ENCODE measurements at regions not wholly inside any gene's neighbourhood (a gene's known extent, or its start where the extent isn't known, plus 50 kb on each side); places are given as distances from the start of the nearest gene placed in this dataset.
A peak's percentile ranks its signal among the peaks of the same experiment; 100 is the strongest.

DNA sequence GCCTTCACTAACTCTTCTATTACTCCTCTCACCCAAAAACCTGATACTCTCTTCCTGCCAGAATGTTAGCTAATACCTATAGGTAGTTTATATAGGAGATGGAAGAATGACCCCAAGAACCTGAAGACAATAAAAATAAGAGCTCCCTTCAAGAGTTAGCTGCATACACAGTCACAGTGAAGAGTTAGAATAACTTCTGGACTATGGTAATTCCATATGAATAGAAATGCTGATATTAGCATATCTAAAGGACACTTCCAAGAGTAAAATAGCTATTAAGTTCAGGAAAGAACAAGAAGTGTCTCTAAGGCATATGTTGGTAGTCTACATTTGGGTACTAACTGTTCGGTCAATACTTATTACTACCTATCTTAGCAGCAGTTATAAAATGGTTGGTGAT lies 134.2 kb downstream of the VGLL3 start:
- no peak overlapping the region for H3K4me3 ChIP-seq
- Mint-ChIP-seq H3K4me3 (no peak overlapping the region), H3K27ac (no peak overlapping the region), H3K9me3 (no peaks in the 10 kb centered on the region), H3K27me3 (ENCODE audit: insufficient read depth, low read depth) (no peaks in the 10 kb centered on the region), H3K36me3 (no peaks in the 10 kb centered on the region), H3K4me1 (no peaks in the 10 kb centered on the region)
- H3K27me3 ChIP-seq: no peaks in the 10 kb centered on the region
- H3K27ac ChIP-seq: no peak overlapping the region
- no peaks in the 10 kb centered on the region for H3K4me1 ChIP-seq
- H3K9ac ChIP-seq: no peak overlapping the region
- no peaks in the 10 kb centered on the region for H3K36me3 ChIP-seq
- DNase-seq (ENCODE audit: low spot score): no peak
- no peaks in the 10 kb centered on the region for H3K9me3 ChIP-seq (ENCODE audit: low read depth)
- peaks cover 7% of the 10 kb centered on the region for H3F3A ChIP-seq (ENCODE audit: low read depth)
- no peak overlapping the region for H2AFZ ChIP-seq (replicated peaks)
- H3K4me2 ChIP-seq: no peak overlapping the region
- no peaks in the 10 kb centered on the region for H4K20me1 ChIP-seq (ENCODE audit: low read depth)
- TF ChIP-seq, protein P1, sequence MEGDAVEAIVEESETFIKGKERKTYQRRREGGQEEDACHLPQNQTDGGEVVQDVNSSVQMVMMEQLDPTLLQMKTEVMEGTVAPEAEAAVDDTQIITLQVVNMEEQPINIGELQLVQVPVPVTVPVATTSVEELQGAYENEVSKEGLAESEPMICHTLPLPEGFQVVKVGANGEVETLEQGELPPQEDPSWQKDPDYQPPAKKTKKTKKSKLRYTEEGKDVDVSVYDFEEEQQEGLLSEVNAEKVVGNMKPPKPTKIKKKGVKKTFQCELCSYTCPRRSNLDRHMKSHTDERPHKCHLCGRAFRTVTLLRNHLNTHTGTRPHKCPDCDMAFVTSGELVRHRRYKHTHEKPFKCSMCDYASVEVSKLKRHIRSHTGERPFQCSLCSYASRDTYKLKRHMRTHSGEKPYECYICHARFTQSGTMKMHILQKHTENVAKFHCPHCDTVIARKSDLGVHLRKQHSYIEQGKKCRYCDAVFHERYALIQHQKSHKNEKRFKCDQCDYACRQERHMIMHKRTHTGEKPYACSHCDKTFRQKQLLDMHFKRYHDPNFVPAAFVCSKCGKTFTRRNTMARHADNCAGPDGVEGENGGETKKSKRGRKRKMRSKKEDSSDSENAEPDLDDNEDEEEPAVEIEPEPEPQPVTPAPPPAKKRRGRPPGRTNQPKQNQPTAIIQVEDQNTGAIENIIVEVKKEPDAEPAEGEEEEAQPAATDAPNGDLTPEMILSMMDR (IDR thresholded peaks at IDR 0.05): no peak
- TF ChIP-seq EZH2phosphoT487 (IDR thresholded peaks at IDR 0.05) (no peak), EZH2 (IDR thresholded peaks at IDR 0.05) (no peak)
- no peaks in the 10 kb centered on the region for H3K79me2 ChIP-seq (ENCODE audit: low read depth)

DNA sequence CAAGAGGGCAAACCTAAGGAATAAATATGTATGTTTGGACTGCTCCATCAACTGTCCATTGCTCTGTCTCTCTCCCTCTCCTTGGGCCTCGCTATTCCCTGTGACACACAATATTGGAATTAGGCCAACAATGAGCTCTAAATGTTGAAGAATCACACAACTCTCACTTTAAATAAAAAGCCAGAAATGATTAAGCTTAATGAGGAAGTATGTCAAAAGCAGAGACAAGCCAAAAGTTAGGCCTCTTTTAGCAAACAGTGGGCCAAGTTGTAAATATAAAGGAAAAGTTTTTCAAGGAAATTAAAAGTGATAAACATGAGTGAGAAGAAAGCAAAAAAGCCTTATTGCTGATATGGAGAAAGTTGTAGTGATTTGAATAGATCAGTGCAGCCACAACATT lies 141.0 kb downstream of the VGLL3 start:
- peaks cover 6% of the 10 kb centered on the region for H3K4me1 Mint-ChIP-seq
- TF ChIP-seq EZH2phosphoT487 (IDR thresholded peaks at IDR 0.05) (no peak), EZH2 (IDR thresholded peaks at IDR 0.05) (no peak)
- TF ChIP-seq, protein P1 (IDR thresholded peaks at IDR 0.05): no peak
- no peaks in the 10 kb centered on the region for H3K9me3 ChIP-seq (ENCODE audit: low read depth)
- no peak overlapping the region for H3K4me3 Mint-ChIP-seq
- H3K9me3 Mint-ChIP-seq: peaks cover 6% of the 10 kb centered on the region
- H3K27ac Mint-ChIP-seq: no peak overlapping the region
- no peaks in the 10 kb centered on the region for H3F3A ChIP-seq (ENCODE audit: low read depth)
- H3K79me2 ChIP-seq (ENCODE audit: low read depth): no peaks in the 10 kb centered on the region
- no peaks in the 10 kb centered on the region for H3K27me3 ChIP-seq
- no peaks in the 10 kb centered on the region for H3K36me3 ChIP-seq
- H4K20me1 ChIP-seq (ENCODE audit: low read depth): no peaks in the 10 kb centered on the region
- H3K36me3 Mint-ChIP-seq: no peaks in the 10 kb centered on the region
- DNase-seq (ENCODE audit: low spot score): no peak
- H3K4me1 ChIP-seq: no peaks in the 10 kb centered on the region
- H2AFZ ChIP-seq (replicated peaks): no peak overlapping the region
- no peak overlapping the region for H3K4me3 ChIP-seq
- H3K9ac ChIP-seq: no peak overlapping the region
- no peaks in the 10 kb centered on the region for H3K27me3 Mint-ChIP-seq (ENCODE audit: insufficient read depth, low read depth)
- no peak overlapping the region for H3K27ac ChIP-seq
- no peak overlapping the region for H3K4me2 ChIP-seq

DNA sequence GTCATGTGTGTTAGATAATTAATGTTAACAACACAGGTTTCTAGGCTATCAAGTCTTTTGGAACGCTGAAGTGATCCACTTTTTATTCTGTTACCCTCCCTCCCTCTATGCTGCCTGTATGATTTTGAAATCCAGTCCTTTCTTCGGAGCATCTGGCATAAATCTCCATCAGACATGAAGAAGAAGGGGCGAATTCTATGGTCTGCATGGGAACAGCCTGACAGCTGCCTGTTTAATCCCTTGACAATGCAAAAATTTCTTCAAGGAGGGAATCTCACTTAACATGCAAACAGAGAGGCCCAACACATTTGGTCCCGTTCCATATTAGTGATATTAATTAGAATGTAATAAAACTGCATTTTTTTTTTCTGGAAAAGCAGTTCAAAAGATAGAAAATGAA lies 145.2 kb downstream of the VGLL3 start:
- no peak overlapping the region for H3K4me2 ChIP-seq
- no peaks in the 10 kb centered on the region for H3K36me3 ChIP-seq
- peaks cover 3% of the 10 kb centered on the region for H3K9me3 Mint-ChIP-seq
- no peak overlapping the region for H3K9ac ChIP-seq
- H3K4me3 Mint-ChIP-seq: no peak overlapping the region
- peak; percentile 3 for DNase-seq (ENCODE audit: low spot score)
- H3K9me3 ChIP-seq (ENCODE audit: low read depth): no peaks in the 10 kb centered on the region
- no peaks in the 10 kb centered on the region for H4K20me1 ChIP-seq (ENCODE audit: low read depth)
- no peaks in the 10 kb centered on the region for H3K36me3 Mint-ChIP-seq
- no peaks in the 10 kb centered on the region for H3K79me2 ChIP-seq (ENCODE audit: low read depth)
- no peaks in the 10 kb centered on the region for H3K27me3 ChIP-seq
- H3K4me3 ChIP-seq: no peak overlapping the region
- TF ChIP-seq, protein P1 (IDR thresholded peaks at IDR 0.05): no peak
- TF ChIP-seq EZH2 (IDR thresholded peaks at IDR 0.05): no peak
- TF ChIP-seq EZH2phosphoT487 (IDR thresholded peaks at IDR 0.05): no peak
- H3K4me1 Mint-ChIP-seq: peaks cover 6% of the 10 kb centered on the region
- no peaks in the 10 kb centered on the region for H3K4me1 ChIP-seq
- H3K27me3 Mint-ChIP-seq (ENCODE audit: insufficient read depth, low read depth): peaks cover 2% of the 10 kb centered on the region
- no peak overlapping the region for H2AFZ ChIP-seq (replicated peaks)
- H3K27ac Mint-ChIP-seq: no peak overlapping the region
- H3K27ac ChIP-seq: no peak overlapping the region
- no peaks in the 10 kb centered on the region for H3F3A ChIP-seq (ENCODE audit: low read depth)
